NT2/D1 (cell line): ENCODE measurements at regions not wholly inside any gene's neighbourhood (a gene's known extent, or its start where the extent isn't known, plus 50 kb on each side); places are given as distances from the start of the nearest gene placed in this dataset.

ENCODE experiments used
- DNase-seq: peaks from one replicate; pipeline ENCODE4 v3.0.0-alpha.2; 2011; ENCODE audit warnings: low read depth, low spot score
- H3K27me3 ChIP-seq: 2 replicates; pipeline ENCODE4 v1.6.0; 2011; ENCODE audit warnings: mild to moderate bottlenecking; ENCODE audit not compliant: insufficient read length, insufficient read depth
- H3K36me3 ChIP-seq: 2 replicates; pipeline ENCODE4 v1.6.1; 2011; ENCODE audit warnings: mild to moderate bottlenecking, low read length, mixed read lengths; ENCODE audit not compliant: insufficient read depth, insufficient read length
- H3K4me1 ChIP-seq: 2 replicates; pipeline ENCODE4 v1.5.1; 2011; ENCODE audit not compliant: insufficient read depth, insufficient read length
- H3K4me3 ChIP-seq: 2 replicates; pipeline ENCODE4 v1.5.1; 2011; ENCODE audit warnings: low read depth; ENCODE audit not compliant: insufficient read length
- H3K9ac ChIP-seq: 2 replicates; pipeline ENCODE4 v1.6.0; 2011; ENCODE audit warnings: low read depth; ENCODE audit not compliant: insufficient read length
- H3K9me3 ChIP-seq: 2 replicates; pipeline ENCODE4 v1.5.1; 2011; ENCODE audit warnings: mild to moderate bottlenecking, low read length; ENCODE audit not compliant: insufficient read depth
- SUZ12 ChIP-seq: IDR thresholded peaks from 2 replicates; pipeline ENCODE4 v1.6.1; 2011; ENCODE audit not compliant: insufficient read length, insufficient read depth; ENCODE audit errors: extremely low read depth
- YY1 ChIP-seq: IDR thresholded peaks from 2 replicates; pipeline ENCODE4 v1.6.1; 2011; ENCODE audit not compliant: insufficient read length, insufficient read depth
- ZNF274 ChIP-seq: IDR thresholded peaks from 2 replicates; pipeline ENCODE4 v1.6.1; 2011; ENCODE audit warnings: mild to moderate bottlenecking, low read depth, low read length

GRCh38 chr10:110366635-110367034, 61.9 kb upstream of the SMNDC1 start:
- peaks cover 5% of the 10 kb centered on the region for H3K4me1 ChIP-seq
- no peaks in the 10 kb centered on the region for H3K36me3 ChIP-seq
- no peaks in the 10 kb centered on the region for H3K9me3 ChIP-seq
- H3K9ac ChIP-seq = no peak overlapping the region
- H3K27me3 ChIP-seq = no peaks in the 10 kb centered on the region
- DNase-seq = no peak
- no peak overlapping the region for H3K4me3 ChIP-seq
- TF ChIP-seq ZNF274 = no peak
- no peak for TF ChIP-seq SUZ12
- no peak for TF ChIP-seq YY1

DNA sequence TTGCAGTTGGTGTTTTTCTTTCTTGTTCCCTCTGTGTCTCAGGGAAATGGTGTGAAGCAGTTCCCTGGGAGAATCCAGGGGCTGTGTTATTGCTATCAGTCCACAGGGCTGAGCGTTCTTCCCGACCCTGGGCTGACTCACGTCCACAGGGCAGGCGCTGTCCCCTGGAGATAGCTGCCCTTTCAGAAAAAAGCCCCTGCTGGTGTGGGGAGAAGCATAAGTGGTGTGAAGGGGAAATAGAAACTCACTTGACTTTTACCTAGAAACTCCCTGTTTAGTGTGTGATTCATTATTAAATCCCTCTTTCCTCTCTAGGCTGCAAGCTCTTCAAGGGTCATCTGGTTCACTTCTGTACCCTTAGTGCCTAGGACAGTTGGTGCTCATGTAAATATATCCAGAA, 63.3 kb upstream of the SMNDC1 start:
- DNase-seq = no peak
- Histone ChIP-seq H3K36me3 (no peaks in the 10 kb centered on the region), H3K4me3 (no peak overlapping the region), H3K9me3 (no peaks in the 10 kb centered on the region), H3K27me3 (no peaks in the 10 kb centered on the region), H3K4me1 (peaks cover 5% of the 10 kb centered on the region), H3K9ac (no peak overlapping the region)
- TF ChIP-seq ZNF274 = no peak
- TF ChIP-seq YY1 = no peak
- TF ChIP-seq SUZ12 = no peak

DNA sequence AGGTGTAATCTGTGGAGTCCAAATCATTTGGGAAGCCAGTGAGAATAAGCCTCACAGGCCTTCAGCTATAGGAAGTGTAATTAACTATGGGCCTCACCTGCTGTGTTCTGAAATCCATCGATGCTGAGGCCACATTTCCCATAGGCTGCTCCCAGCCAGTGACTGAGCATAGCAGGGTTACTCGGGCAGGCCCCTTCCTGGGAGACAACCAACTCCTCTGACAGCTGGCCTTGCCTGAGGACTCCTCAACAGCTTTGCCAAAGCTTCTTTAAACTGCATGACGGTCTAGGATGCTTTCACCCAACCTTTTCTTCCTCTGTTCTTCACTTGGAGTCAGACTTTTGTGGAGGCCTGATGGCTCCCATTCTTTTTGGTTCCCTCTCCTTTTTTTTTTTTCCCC, 63.8 kb upstream of the SMNDC1 start:
- no peaks in the 10 kb centered on the region for H3K27me3 ChIP-seq
- TF ChIP-seq SUZ12 (no peak), YY1 (no peak), ZNF274 (no peak)
- H3K4me3 ChIP-seq = no peak overlapping the region
- no peaks in the 10 kb centered on the region for H3K9me3 ChIP-seq
- H3K36me3 ChIP-seq = no peaks in the 10 kb centered on the region
- DNase-seq = no peak
- H3K4me1 ChIP-seq = peaks cover 5% of the 10 kb centered on the region
- H3K9ac ChIP-seq = no peak overlapping the region

DNA sequence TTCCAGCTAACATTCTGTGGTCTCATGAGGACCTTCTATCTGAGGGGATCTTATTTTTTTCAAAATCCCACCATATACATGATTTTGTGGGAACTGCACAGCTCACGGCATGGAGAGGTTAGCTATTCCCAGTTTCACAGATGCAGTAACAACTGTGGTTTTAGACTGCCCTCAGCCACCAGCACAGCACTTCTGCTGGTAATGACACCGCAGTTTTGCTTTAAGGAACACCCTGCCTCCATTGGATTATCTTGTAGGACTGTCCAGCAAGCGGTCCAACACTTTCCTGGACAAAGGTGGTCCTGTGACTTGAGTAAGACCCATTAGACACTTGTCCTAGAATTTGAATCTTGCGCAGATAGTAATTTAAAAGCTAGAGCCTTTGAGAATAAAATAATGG, 65.3 kb upstream of the SMNDC1 start:
- H3K9me3 ChIP-seq = no peaks in the 10 kb centered on the region
- H3K36me3 ChIP-seq = no peaks in the 10 kb centered on the region
- peaks cover 2% of the 10 kb centered on the region for H3K4me1 ChIP-seq
- TF ChIP-seq ZNF274 = no peak
- TF ChIP-seq YY1 = no peak
- TF ChIP-seq SUZ12 = no peak
- no peak for DNase-seq
- H3K9ac ChIP-seq = no peak overlapping the region
- H3K4me3 ChIP-seq = no peak overlapping the region
- H3K27me3 ChIP-seq = no peaks in the 10 kb centered on the region

DNA sequence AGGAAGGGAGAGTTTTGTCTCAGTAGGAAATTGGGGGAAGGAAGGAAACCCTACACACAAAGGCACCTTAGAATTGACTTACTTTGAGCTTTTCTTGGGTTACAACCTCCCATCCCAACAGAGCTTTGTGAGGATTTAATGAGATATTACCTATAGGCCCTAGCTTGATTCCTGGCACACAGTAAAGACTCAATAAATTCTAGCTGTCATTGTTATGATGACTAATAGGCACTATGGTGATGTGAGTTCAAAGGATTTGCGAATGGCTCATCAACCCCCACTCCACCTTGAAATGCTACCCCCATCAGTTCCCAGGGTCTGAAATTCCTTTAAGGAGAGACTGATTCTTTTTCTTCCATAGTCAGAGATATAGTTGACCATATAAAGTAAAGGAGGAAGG, 67.9 kb upstream of the SMNDC1 start:
- H3K4me1 ChIP-seq = peaks cover 2% of the 10 kb centered on the region
- no peak overlapping the region for H3K4me3 ChIP-seq
- no peak for DNase-seq
- H3K36me3 ChIP-seq = no peaks in the 10 kb centered on the region
- H3K9me3 ChIP-seq = no peaks in the 10 kb centered on the region
- TF ChIP-seq SUZ12 (no peak), ZNF274 (no peak), YY1 (no peak)
- no peak overlapping the region for H3K9ac ChIP-seq
- H3K27me3 ChIP-seq = no peaks in the 10 kb centered on the region

DNA sequence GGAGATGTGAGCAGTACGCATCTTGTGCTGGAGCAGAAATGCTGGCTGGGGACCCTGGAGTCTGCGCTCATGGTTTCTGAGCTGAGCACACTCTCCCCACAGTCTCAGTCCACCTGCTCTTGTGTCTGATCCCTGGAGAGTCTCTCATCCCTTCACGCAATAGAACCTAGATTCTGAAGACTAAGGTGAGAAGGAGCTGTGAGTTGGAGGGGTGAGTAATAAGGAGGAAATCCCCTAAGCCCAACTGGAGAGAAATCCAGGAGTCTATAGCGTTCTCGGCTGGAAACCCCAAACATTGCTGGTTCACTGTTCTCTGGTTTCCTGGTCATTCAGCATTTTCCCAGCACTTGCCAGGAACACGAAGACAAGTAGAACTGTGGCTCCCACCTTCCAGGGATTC, 68.3 kb upstream of the SMNDC1 start:
- H3K9ac ChIP-seq = no peak overlapping the region
- H3K4me1 ChIP-seq = peaks cover under 1% of the 10 kb centered on the region
- H3K36me3 ChIP-seq = no peaks in the 10 kb centered on the region
- no peaks in the 10 kb centered on the region for H3K9me3 ChIP-seq
- no peaks in the 10 kb centered on the region for H3K27me3 ChIP-seq
- TF ChIP-seq SUZ12 = no peak
- no peak for TF ChIP-seq ZNF274
- TF ChIP-seq YY1 = no peak
- no peak overlapping the region for H3K4me3 ChIP-seq
- DNase-seq = no peak

- no peaks in the 10 kb centered on the region for H3K36me3 ChIP-seq
- DNase-seq = no peak
- no peak for TF ChIP-seq YY1
- TF ChIP-seq ZNF274 = no peak
- TF ChIP-seq SUZ12 = no peak
Observed at GRCh38 chr10:110373857-110374654, 69.3 kb upstream of the SMNDC1 start.

More at GRCh38 chr10:110373857-110374654, 69.3 kb upstream of the SMNDC1 start:
- Histone ChIP-seq H3K4me3 (no peak overlapping the region), H3K9ac (no peak overlapping the region), H3K9me3 (no peaks in the 10 kb centered on the region), H3K27me3 (no peaks in the 10 kb centered on the region), H3K4me1 (no peaks in the 10 kb centered on the region)
